Loucy (cell line): ENCODE measurements at regions not wholly inside any gene's neighbourhood (a gene's known extent, or its start where the extent isn't known, plus 50 kb on each side); places are given as distances from the start of the nearest gene placed in this dataset.

Experiments used
- EZH2phosphoT487 ChIP-seq: fragments of 200-600 bp; IDR thresholded peaks from 2 replicates; pipeline ENCODE4 v1.6.1; 2018; ENCODE audit warnings: antibody characterized with exemption, mild to moderate bottlenecking, moderate library complexity, borderline replicate concordance
- TF ChIP-seq, protein P1 (sequence below): fragments of 200-600 bp; sonication (generic); conservative IDR thresholded peaks from 2 replicates; pipeline ENCODE4 v1.5.1; 2014; ENCODE audit warnings: mild to moderate bottlenecking, antibody characterized with exemption, low read length

DNA sequence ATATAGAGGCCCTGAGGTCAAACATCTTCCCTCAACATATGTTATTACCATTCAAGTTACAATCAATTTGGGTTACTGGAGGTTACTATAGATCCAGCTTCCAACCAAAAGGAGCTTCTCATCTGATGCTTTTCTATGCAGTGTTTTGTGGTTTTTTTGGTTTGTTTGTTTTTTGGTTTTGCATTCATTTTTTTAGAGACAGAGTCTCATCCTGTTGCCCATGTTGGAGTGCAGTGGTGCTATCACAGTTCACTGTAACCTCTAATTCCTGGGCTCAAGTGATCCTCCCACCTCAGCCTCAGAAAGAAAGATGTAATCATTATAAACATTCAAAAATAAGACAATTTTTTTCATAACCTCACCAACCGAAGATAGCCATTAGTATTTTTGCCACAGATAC, 124.4 kb upstream of the JARID2 start:
- TF ChIP-seq, protein P1, sequence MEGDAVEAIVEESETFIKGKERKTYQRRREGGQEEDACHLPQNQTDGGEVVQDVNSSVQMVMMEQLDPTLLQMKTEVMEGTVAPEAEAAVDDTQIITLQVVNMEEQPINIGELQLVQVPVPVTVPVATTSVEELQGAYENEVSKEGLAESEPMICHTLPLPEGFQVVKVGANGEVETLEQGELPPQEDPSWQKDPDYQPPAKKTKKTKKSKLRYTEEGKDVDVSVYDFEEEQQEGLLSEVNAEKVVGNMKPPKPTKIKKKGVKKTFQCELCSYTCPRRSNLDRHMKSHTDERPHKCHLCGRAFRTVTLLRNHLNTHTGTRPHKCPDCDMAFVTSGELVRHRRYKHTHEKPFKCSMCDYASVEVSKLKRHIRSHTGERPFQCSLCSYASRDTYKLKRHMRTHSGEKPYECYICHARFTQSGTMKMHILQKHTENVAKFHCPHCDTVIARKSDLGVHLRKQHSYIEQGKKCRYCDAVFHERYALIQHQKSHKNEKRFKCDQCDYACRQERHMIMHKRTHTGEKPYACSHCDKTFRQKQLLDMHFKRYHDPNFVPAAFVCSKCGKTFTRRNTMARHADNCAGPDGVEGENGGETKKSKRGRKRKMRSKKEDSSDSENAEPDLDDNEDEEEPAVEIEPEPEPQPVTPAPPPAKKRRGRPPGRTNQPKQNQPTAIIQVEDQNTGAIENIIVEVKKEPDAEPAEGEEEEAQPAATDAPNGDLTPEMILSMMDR, result no peak
- no peak for TF ChIP-seq EZH2phosphoT487
